BJ (cell line): ENCODE measurements at regions not wholly inside any gene's neighbourhood (a gene's known extent, or its start where the extent isn't known, plus 50 kb on each side); places are given as distances from the start of the nearest gene placed in this dataset.

Source experiments
- CTCF ChIA-PET: fragments of 350-600 bp; formaldehyde crosslinking; extraction: SDS; loops from one replicate; lab custom pipeline; 2021; ENCODE audit warnings: antibody characterized with exemption, inconsistent platforms; lab: Yijun Ruan, JAX
- POLR2A ChIA-PET: fragments of 300-600 bp; sonication (Branson Sonifier 250); formaldehyde crosslinking; extraction: SDS; loops from one replicate; lab custom pipeline; 2021; ENCODE audit warnings: antibody characterized with exemption; lab: Charles Lee
- DNase-seq: peaks from one replicate; pipeline ENCODE4 v3.0.0-alpha.2; 2011; ENCODE audit warnings: low read depth
- H3K27me3 ChIP-seq: 2 replicates; pipeline ENCODE4 v1.6.0; 2011; ENCODE audit warnings: low read length; ENCODE audit not compliant: control insufficient read depth, insufficient read depth
- H3K36me3 ChIP-seq: 2 replicates; pipeline ENCODE4 v1.5.1; 2011; ENCODE audit warnings: low read length; ENCODE audit not compliant: control insufficient read depth, insufficient read depth
- H3K4me3 ChIP-seq: 2 replicates; pipeline ENCODE4 v1.5.1; 2011; ENCODE audit warnings: low read depth, mild to moderate bottlenecking, control low read depth, low read length
- TF ChIP-seq, protein P1 (sequence below): IDR thresholded peaks from 2 replicates; pipeline ENCODE4 v1.5.1; 2011; ENCODE audit warnings: low read depth, mild to moderate bottlenecking, control low read depth, inconsistent platforms, low read length, moderate library complexity; ENCODE audit not compliant: insufficient read depth

DNA sequence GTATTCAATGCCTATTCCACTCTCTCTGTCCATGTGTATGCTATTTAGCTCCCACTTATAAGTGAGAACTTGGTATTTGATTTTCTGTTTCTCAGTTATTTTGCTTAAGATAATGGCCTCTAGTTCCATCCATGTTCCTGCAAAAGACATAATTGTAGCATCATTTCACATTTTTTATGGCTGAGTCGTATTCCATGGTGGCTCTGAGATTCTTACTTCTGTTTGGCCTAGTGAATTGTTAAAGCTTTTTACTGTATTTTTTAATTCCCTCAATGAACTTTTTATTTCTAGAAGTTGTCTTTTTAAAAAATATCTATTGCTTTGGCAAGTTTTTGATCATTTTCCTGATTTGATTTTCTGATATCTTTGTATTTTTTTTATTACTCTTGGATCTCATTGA is 635.6 kb downstream of the PLA2G4A start:
- POLR2A ChIA-PET = no interaction called here
- Histone ChIP-seq H3K36me3 (no peaks in the 10 kb centered on the region), H3K27me3 (no peaks in the 10 kb centered on the region), H3K4me3 (no peak overlapping the region)
- CTCF ChIA-PET = no interaction called here
- no peak for DNase-seq
- TF ChIP-seq, protein P1, sequence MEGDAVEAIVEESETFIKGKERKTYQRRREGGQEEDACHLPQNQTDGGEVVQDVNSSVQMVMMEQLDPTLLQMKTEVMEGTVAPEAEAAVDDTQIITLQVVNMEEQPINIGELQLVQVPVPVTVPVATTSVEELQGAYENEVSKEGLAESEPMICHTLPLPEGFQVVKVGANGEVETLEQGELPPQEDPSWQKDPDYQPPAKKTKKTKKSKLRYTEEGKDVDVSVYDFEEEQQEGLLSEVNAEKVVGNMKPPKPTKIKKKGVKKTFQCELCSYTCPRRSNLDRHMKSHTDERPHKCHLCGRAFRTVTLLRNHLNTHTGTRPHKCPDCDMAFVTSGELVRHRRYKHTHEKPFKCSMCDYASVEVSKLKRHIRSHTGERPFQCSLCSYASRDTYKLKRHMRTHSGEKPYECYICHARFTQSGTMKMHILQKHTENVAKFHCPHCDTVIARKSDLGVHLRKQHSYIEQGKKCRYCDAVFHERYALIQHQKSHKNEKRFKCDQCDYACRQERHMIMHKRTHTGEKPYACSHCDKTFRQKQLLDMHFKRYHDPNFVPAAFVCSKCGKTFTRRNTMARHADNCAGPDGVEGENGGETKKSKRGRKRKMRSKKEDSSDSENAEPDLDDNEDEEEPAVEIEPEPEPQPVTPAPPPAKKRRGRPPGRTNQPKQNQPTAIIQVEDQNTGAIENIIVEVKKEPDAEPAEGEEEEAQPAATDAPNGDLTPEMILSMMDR = no peak

DNA sequence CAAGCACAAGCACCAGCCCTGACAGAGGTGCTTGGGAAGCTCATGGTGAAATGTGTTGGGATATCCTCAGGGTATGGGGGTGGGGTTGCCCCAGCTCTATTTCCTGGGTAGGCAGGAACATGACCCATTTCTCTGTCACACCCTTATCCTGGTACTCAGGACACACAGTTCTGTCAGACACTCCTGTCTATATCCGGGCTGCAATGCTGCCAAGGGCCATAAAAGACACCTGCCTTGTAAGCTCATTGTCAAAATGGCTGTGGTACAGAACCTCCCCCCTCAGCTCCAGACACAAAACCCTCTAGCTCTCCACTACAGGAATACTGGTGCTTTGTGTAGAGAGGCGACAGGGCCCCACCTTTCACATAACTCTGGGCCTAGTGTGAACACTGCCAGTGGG is 636.7 kb downstream of the PLA2G4A start:
- Histone ChIP-seq H3K27me3 (no peaks in the 10 kb centered on the region), H3K36me3 (no peaks in the 10 kb centered on the region), H3K4me3 (no peak overlapping the region)
- POLR2A ChIA-PET = no interaction called here
- DNase-seq = no peak
- TF ChIP-seq, protein P1 = no peak
- CTCF ChIA-PET = no interaction called here

DNA sequence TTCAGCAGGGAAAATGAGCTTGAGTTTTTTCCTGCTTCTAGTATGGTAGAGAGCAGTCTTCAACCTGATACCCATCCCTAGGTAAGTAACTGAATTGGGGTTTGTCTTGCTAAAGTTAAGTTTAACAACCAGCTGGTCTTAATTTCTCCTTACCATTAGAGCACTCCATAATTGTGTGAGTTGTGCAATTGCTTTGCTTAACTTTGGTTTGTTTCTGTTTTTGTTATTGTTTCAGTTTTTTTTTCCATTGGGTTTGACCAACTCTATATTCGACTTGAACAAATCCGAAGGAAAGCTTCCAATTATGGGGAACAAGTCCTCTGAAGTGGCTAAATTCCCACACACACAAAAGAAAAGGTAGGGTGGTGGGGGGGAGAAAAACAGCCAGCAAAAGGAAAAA is 641.1 kb downstream of the PLA2G4A start:
- H3K36me3 ChIP-seq = no peaks in the 10 kb centered on the region
- ChIA-PET CTCF (no interaction called here), POLR2A (no interaction called here)
- H3K4me3 ChIP-seq = no peak overlapping the region
- no peaks in the 10 kb centered on the region for H3K27me3 ChIP-seq
- TF ChIP-seq, protein P1 = no peak
- no peak for DNase-seq

DNA sequence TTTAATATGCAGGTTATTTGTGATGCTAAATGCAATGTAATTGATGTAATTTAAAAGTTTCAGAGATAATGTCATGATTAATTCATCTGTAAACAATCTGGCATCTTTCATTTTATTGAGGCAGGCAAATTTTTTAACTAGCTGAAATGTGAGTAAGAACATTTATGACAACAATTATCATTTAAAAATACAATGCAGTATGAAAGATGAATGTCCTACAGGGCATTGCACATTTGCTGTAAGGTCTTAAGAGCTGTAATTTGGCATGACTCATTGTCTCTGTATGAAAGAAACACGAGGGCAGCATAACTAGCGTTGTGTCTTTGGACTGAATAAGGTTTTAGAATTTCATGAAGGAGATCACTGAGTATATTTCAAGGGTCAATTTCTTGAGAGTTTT is 642.8 kb downstream of the PLA2G4A start:
- DNase-seq = no peak

DNA sequence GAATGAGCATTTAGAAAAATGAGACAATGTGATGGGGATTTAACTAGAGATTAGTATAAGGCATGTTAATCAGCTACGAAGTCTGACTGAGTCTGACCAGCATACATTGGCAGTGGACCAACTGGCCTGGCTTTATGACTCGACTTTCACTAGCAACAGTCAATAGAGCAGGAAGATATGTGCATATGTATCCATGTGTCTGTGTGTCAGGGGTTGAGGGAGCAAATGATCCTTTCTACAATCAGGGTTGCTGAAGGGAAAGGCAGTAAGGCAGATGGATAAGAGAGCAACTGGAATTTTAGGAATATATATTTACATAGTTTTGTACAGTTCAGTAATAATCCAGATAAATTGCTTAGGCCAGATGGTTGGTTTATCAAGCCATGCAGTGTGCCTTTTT is 645.6 kb downstream of the PLA2G4A start:
- ChIA-PET CTCF (no interaction called here), POLR2A (no interaction called here)
- DNase-seq = no peak
- H3K4me3 ChIP-seq = no peak overlapping the region
- TF ChIP-seq, protein P1 = no peak
- no peaks in the 10 kb centered on the region for H3K27me3 ChIP-seq
- no peaks in the 10 kb centered on the region for H3K36me3 ChIP-seq

More for the DNA sequence above, 642.8 kb downstream of the PLA2G4A start:
- no peak overlapping the region for H3K4me3 ChIP-seq
- ChIA-PET CTCF (no interaction called here), POLR2A (no interaction called here)
- TF ChIP-seq, protein P1 = no peak
- no peaks in the 10 kb centered on the region for H3K36me3 ChIP-seq
- H3K27me3 ChIP-seq = no peaks in the 10 kb centered on the region
